ENCODE measurements at regions not wholly inside any gene's neighbourhood (a gene's known extent, or its start where the extent isn't known, plus 50 kb on each side); places are given as distances from the start of the nearest gene placed in this dataset.

- peaks cover 0 to 60% (median 21%) of the 10 kb centered on the region in 7 donors for H3K27me3 ChIP-seq
- DNase-seq: no peak
Measured at GRCh38 chr11:131066551-131066950, 150.3 kb upstream of the SNX19 start.

GRCh38 chr11:131070365-131070764 is 154.1 kb upstream of the SNX19 start:
- Histone ChIP-seq H3K27me3 (peaks cover 0 to 37% (median 19%) of the 10 kb centered on the region in 7 donors), H3K27ac (no peak overlapping the region), H3K36me3 (no peaks in the 10 kb centered on the region), H3K9me3 (no peaks in the 10 kb centered on the region), H3K4me1 (no peaks in the 10 kb centered on the region), H3K4me3 (no peak overlapping the region)
- ATAC-seq (no peak), DNase-seq (no peak)
- WGBS, 2 donors: 74 to 88% methylated on average over 4 of the region's 4 CpGs
- intact Hi-C loops (cut with DNase I): no loop called here
- no peak for TF ChIP-seq CTCF (IDR thresholded peaks at IDR 0.05)

More at GRCh38 chr11:131066551-131066950, 150.3 kb upstream of the SNX19 start:
- no peak overlapping the region for H3K4me3 ChIP-seq
- no peak for ATAC-seq
- no peaks in the 10 kb centered on the region for H3K4me1 ChIP-seq
- no peak overlapping the region for H3K27ac ChIP-seq
- H3K36me3 ChIP-seq: no peaks in the 10 kb centered on the region
- no peak for TF ChIP-seq CTCF (IDR thresholded peaks at IDR 0.05)
- WGBS, 2 donors: 67 to 72% methylated on average over 7 of the region's 7 CpGs
- intact Hi-C loops (cut with DNase I): loop anchor here in 9 of 10 donors (5.0 to 10.0 kb wide), 8 partner anchors 148 to 1878 kb away; no protein-coding TSS in a partner anchor
- H3K9me3 ChIP-seq: no peaks in the 10 kb centered on the region

GRCh38 chr11:131073167-131073566 is 156.9 kb upstream of the SNX19 start:
- Histone ChIP-seq H3K36me3 (no peaks in the 10 kb centered on the region), H3K27me3 (peaks cover 0 to 11% (median 3%) of the 10 kb centered on the region in 7 donors), H3K4me1 (no peaks in the 10 kb centered on the region), H3K27ac (no peak overlapping the region), H3K9me3 (no peaks in the 10 kb centered on the region), H3K4me3 (no peak overlapping the region)
- TF ChIP-seq CTCF (IDR thresholded peaks at IDR 0.05): no peak
- WGBS, 2 donors: 79 to 88% methylated on average over 2 of the region's 2 CpGs
- no peak for DNase-seq
- intact Hi-C loops (cut with DNase I): no loop called here
- no peak for ATAC-seq

GRCh38 chr11:131074573-131074972 is 158.3 kb upstream of the SNX19 start:
- Histone ChIP-seq H3K4me3 (no peak overlapping the region), H3K4me1 (no peaks in the 10 kb centered on the region), H3K27ac (no peak overlapping the region), H3K9me3 (no peaks in the 10 kb centered on the region), H3K36me3 (no peaks in the 10 kb centered on the region), H3K27me3 (peaks cover 0 to 6% (median 3%) of the 10 kb centered on the region in 7 donors)
- ATAC-seq: no peak
- intact Hi-C loops (cut with DNase I): no loop called here
- no peak for DNase-seq
- 58 to 67% methylated on average over 3 of the region's 3 CpGs for WGBS, 2 donors
- no peak for TF ChIP-seq CTCF (IDR thresholded peaks at IDR 0.05)

Data from heart right ventricle (tissue), 16 donors.